ENCODE measurements at regions not wholly inside any gene's neighbourhood (a gene's known extent, or its start where the extent isn't known, plus 50 kb on each side); places are given as distances from the start of the nearest gene placed in this dataset.
"Not testable (repeated sequence)": the region's sequence is repeated elsewhere in the genome, so short reads cannot be mapped to it uniquely, and the experiment has no call there.

DNA sequence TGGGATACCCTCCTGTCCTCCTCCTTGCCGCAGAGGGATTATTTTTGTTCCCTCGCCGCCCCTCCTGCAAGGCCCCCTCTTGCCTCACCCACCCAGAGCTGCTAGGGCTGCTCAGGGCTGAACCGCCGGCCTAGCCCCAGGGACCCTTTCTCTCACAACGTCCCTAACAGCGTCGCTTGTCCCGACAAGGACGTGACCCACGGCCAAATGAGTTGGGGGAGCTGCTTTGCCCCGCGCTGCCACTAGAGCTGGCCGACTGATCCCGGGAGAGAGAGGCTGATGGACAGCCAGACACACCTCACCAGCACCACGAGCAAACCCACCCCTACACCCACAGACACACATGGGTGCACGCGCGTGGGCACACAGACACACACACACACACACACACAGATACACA is 154.6 kb upstream of the ALG10B start:
- Histone ChIP-seq H3K9ac (ENCODE audit: low read depth, low read length) (no peak overlapping the region), H3K27me3 (ENCODE audit: control insufficient read depth, insufficient read depth, low read length) (no peaks in the 10 kb centered on the region), H3K4me1 (ENCODE audit: control insufficient read depth, insufficient read depth, low read length) (no peaks in the 10 kb centered on the region), H3K9me3 (replicated peaks; ENCODE audit: low read length) (peaks cover 11% of the 10 kb centered on the region), H3K36me3 (ENCODE audit: insufficient read depth, low read length) (no peaks in the 10 kb centered on the region), H3K4me3 (ENCODE audit: low read length) (no peak overlapping the region), H3K4me2 (ENCODE audit: low read length) (no peak overlapping the region)

DNA sequence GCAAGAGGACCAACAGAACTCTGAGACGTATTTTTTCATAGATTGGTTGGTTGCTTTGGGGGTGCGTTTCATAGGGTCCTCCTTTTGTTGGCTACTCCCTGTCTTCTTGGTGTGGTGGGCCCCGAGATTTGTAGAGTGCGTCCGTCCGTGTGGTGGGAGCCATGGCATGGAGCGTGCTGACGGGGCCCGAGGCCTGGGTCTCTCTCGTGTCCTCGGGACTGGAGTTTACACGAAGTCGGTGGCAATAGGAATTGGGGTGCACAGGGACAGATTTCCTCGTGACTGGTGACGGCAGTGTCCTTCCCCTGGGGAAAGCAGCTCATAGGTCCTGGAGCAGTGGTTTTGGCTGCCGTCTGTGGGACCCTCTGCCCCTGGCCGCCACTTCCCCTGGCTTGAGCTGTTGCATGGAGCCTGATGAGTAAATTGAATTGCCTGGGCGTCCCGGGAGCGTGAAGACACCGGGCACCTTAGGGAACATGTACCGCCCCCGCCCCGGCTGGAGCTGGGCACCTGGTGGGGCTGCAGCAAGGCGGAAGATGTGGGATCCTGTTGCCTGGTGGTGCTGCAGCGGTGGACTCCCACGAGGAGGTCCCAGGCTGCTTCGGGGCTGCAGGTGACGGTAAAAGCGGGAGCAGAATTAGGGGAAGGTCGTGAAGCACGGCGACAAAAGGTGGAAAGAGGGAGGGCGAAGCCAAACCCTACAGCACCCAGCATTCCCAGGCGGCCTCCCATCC is 153.7 kb upstream of the ALG10B start:
- H3K9ac ChIP-seq (ENCODE audit: low read depth, low read length), result no peak overlapping the region
- H3K4me2 ChIP-seq (ENCODE audit: low read length), result no peak overlapping the region
- H3K36me3 ChIP-seq (ENCODE audit: insufficient read depth, low read length), result no peaks in the 10 kb centered on the region
- H3K9me3 ChIP-seq (replicated peaks; ENCODE audit: low read length), result peaks cover 9% of the 10 kb centered on the region
- no peak overlapping the region for H3K4me3 ChIP-seq (ENCODE audit: low read length)
- H3K27me3 ChIP-seq (ENCODE audit: control insufficient read depth, insufficient read depth, low read length), result no peaks in the 10 kb centered on the region
- no peaks in the 10 kb centered on the region for H3K4me1 ChIP-seq (ENCODE audit: control insufficient read depth, insufficient read depth, low read length)

DNA sequence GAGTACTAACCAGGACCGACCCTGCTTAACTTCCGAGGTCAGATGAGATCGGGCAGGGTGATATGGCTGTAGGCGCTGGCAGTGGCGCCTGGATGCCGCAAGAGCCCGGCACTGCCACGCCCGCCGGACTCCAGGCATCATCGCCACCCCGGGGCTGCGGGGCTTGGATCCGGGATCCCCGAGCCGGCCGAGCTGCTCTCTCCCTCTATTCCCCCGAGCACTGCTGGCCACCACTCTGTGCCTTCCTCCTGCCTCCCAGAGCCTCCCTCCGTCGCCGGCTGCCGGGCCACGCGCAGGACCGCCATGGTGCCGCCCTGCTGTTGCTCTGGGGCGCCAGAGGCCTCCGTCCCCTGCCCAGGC is 153.2 kb upstream of the ALG10B start:
- H3K4me2 ChIP-seq (ENCODE audit: low read length), result no peak overlapping the region
- H3K27me3 ChIP-seq (ENCODE audit: control insufficient read depth, insufficient read depth, low read length), result no peaks in the 10 kb centered on the region
- no peaks in the 10 kb centered on the region for H3K36me3 ChIP-seq (ENCODE audit: insufficient read depth, low read length)
- H3K4me3 ChIP-seq (ENCODE audit: low read length), result no peak overlapping the region
- H3K9ac ChIP-seq (ENCODE audit: low read depth, low read length), result no peak overlapping the region
- peaks cover 6% of the 10 kb centered on the region for H3K9me3 ChIP-seq (replicated peaks; ENCODE audit: low read length)
- no peaks in the 10 kb centered on the region for H3K4me1 ChIP-seq (ENCODE audit: control insufficient read depth, insufficient read depth, low read length)

DNA sequence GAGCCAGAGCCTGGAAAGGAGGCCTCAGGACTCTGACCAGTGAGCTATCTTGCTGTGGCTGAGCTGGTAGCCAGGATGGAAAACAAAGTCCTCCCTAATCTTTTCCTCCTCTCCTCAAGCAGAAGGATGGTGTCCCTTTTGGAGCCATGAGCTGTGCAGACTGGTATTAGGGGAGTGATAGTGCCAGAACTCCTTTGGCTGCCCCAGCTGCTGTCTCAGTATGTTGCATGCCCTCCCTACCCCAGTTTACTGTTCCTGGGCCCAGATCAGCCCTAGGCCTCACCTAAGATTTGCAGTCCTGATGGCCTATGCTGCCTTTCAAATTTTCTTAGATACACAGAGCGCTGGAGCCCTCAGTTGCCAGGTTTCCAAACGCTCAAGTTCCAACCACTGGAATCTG is 150.3 kb upstream of the ALG10B start:
- Histone ChIP-seq H3K4me1 (ENCODE audit: control insufficient read depth, insufficient read depth, low read length) (no peaks in the 10 kb centered on the region), H3K9ac (ENCODE audit: low read depth, low read length) (no peak overlapping the region), H3K9me3 (replicated peaks; ENCODE audit: low read length) (peaks cover 4% of the 10 kb centered on the region), H3K4me3 (ENCODE audit: low read length) (no peak overlapping the region), H3K36me3 (ENCODE audit: insufficient read depth, low read length) (no peaks in the 10 kb centered on the region), H3K27me3 (ENCODE audit: control insufficient read depth, insufficient read depth, low read length) (no peaks in the 10 kb centered on the region), H3K4me2 (ENCODE audit: low read length) (no peak overlapping the region)

DNA sequence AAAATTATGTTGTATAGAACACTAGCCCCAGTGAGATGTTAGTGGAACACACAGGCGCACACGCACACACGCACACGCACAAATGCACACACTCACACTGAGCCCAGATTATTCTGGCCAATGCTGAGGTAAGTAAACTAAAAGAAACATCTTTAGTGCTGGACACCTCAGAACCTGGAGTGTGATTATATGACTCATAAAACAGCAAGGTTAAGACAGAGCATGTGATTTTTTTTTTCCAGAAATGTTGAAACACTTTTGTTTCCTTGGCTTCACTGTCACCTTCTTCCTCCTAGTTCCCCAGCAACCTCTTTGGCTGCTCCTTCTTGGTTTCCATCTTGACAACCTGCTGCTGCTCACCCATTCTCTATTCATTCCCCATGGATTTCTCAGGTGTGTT is 141.0 kb upstream of the ALG10B start:
- Histone ChIP-seq H3K36me3 (ENCODE audit: insufficient read depth, low read length) (no peaks in the 10 kb centered on the region), H3K4me1 (ENCODE audit: control insufficient read depth, insufficient read depth, low read length) (no peaks in the 10 kb centered on the region), H3K9ac (ENCODE audit: low read depth, low read length) (no peak overlapping the region)

DNA sequence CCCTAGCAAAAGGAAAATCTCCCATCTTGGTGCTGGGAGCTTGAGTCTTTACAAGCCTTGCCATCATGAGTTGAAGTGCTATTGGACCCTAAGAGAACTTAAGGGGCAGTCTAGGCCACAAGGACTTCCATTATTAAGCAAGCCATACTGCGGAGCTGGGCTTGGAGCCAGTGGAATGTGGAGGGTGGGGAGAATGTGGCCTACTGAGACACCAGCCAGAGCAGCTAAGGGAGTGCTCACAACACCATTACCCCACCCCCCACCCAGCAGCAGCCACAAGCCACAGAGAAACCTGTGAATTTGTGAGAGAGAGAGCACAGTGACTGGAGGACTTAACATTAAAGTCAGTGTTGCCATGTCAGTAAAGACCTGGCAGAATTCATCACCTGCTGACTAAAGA is 133.0 kb upstream of the ALG10B start:
- H3K4me3 ChIP-seq (ENCODE audit: low read length); H3K9me3 ChIP-seq (replicated peaks; ENCODE audit: low read length); H3K4me2 ChIP-seq (ENCODE audit: low read length); H3K9ac ChIP-seq (ENCODE audit: low read depth, low read length); H3K4me1 ChIP-seq (ENCODE audit: control insufficient read depth, insufficient read depth, low read length); H3K36me3 ChIP-seq (ENCODE audit: insufficient read depth, low read length); H3K27me3 ChIP-seq (ENCODE audit: control insufficient read depth, insufficient read depth, low read length): not testable (repeated sequence)

More for the DNA sequence above, 141.0 kb upstream of the ALG10B start:
- Histone ChIP-seq H3K4me3 (ENCODE audit: low read length) (no peak overlapping the region), H3K27me3 (ENCODE audit: control insufficient read depth, insufficient read depth, low read length) (no peaks in the 10 kb centered on the region), H3K4me2 (ENCODE audit: low read length) (no peak overlapping the region), H3K9me3 (replicated peaks; ENCODE audit: low read length) (no peaks in the 10 kb centered on the region)

DNA sequence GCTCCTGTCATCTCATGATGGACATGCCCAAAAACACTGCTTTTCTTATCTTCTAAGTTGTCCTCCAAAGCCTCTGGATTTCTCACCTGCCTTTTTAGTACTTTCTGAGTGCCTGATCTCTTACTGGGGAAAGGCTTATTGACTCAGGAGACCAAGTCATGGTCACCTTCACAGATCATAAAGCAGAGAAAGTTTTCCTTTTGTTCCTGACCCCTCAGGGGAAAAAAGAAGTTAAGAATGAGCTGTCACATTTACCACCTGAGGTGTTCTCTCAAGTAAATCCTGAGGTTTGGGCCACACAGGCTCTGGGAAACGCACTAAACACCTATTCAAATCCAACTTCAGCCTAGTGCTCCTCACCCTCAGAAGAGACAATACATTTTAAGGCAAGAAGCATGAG is 119.3 kb upstream of the ALG10B start:
- H3K9me3 ChIP-seq (replicated peaks; ENCODE audit: low read length); H3K27me3 ChIP-seq (ENCODE audit: control insufficient read depth, insufficient read depth, low read length); H3K4me2 ChIP-seq (ENCODE audit: low read length); H3K4me3 ChIP-seq (ENCODE audit: low read length); H3K4me1 ChIP-seq (ENCODE audit: control insufficient read depth, insufficient read depth, low read length); H3K36me3 ChIP-seq (ENCODE audit: insufficient read depth, low read length); H3K9ac ChIP-seq (ENCODE audit: low read depth, low read length): not testable (repeated sequence)

DNA sequence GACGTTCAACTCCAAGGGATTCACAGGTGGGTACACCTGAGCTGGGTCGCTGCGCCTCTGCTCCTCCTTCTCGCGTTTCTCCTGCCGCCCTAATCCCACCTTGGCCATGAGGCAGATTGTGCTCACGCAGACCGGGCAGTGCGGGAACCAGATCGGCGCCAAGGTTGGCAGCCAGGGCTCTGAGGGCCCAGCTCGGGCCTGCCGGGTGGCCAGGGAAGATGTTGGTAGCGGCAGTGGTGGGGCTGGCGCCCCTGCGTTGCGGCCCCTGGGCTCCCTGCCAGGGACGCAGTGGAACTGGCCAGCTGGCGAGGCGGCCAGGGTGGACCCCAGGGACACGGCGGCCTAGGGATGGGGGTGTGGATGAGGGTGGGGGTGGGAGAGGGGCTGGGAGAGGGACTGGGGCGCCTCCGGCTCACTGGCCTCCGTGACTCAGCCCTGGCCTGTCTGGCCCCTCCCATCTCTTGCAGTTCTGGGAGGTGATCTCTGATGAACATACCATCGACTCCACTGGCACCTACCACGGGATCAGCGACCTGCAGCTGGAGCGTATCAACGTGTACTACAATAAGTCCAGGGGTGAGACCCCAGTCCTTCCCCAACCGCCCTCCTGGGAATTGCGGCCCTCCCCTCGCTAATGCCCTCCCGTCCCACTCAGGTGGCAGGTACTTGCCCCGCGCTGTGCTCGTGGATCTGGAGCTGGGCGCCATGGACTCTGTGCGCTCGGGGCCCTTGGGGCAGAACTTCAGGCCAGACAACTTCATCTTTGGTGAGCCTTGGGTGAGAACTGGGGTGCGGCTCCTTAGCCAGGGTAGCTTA is 114.9 kb upstream of the ALG10B start:
- Histone ChIP-seq H3K4me2 (ENCODE audit: low read length) (no peak overlapping the region), H3K9me3 (replicated peaks; ENCODE audit: low read length) (no peaks in the 10 kb centered on the region), H3K4me3 (ENCODE audit: low read length) (no peak overlapping the region), H3K4me1 (ENCODE audit: control insufficient read depth, insufficient read depth, low read length) (no peaks in the 10 kb centered on the region), H3K27me3 (ENCODE audit: control insufficient read depth, insufficient read depth, low read length) (no peaks in the 10 kb centered on the region), H3K9ac (ENCODE audit: low read depth, low read length) (no peak overlapping the region), H3K36me3 (ENCODE audit: insufficient read depth, low read length) (no peaks in the 10 kb centered on the region)

DNA sequence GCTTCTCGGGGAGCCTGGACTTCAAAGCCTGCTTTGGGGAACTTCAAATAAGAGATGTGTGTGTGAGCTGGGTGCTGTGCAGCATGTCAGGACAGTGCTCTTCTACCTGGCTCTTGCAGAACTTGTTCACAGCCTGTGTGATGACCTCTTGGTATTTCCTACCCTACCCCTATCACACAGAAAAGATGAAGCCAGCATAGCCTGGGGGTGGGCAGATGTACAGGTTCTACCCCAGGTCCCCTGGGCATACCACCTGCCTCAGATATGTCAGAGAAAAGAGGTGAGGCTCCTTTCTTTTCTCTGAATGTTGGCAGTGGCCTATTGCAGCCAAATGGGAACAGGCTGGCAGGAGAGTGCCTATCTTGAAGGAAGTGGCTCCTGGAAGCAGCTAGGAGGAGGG is 111.7 kb upstream of the ALG10B start:
- Histone ChIP-seq H3K4me2 (ENCODE audit: low read length) (no peak overlapping the region), H3K36me3 (ENCODE audit: insufficient read depth, low read length) (no peaks in the 10 kb centered on the region), H3K4me1 (ENCODE audit: control insufficient read depth, insufficient read depth, low read length) (no peaks in the 10 kb centered on the region), H3K27me3 (ENCODE audit: control insufficient read depth, insufficient read depth, low read length) (no peaks in the 10 kb centered on the region), H3K9ac (ENCODE audit: low read depth, low read length) (no peak overlapping the region), H3K9me3 (replicated peaks; ENCODE audit: low read length) (no peaks in the 10 kb centered on the region), H3K4me3 (ENCODE audit: low read length) (no peak overlapping the region)

DNA sequence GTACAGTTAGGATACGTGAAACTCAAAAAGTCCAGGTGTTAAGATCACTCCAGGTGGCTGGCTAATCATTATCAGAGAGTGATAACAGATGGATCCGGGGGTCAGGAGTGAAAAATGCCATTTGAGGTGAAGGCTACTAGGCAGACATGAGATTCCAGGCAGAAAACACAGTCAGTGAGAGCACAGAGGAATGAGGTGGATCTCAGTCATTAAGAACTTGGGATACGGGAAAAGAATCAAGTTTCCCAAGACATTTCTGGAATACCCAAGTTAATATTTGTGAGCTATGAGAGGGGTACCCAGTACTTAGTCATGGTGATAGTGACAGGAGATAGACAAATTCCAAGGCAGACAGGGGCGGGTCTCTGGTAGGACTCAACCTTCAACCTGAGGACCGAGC is 94.6 kb upstream of the ALG10B start:
- Histone ChIP-seq H3K4me3 (ENCODE audit: low read length) (no peak overlapping the region), H3K9me3 (replicated peaks; ENCODE audit: low read length) (peaks cover 5% of the 10 kb centered on the region), H3K36me3 (ENCODE audit: insufficient read depth, low read length) (no peaks in the 10 kb centered on the region), H3K9ac (ENCODE audit: low read depth, low read length) (no peak overlapping the region), H3K27me3 (ENCODE audit: control insufficient read depth, insufficient read depth, low read length) (no peaks in the 10 kb centered on the region), H3K4me1 (ENCODE audit: control insufficient read depth, insufficient read depth, low read length) (no peaks in the 10 kb centered on the region), H3K4me2 (ENCODE audit: low read length) (no peak overlapping the region)

DNA sequence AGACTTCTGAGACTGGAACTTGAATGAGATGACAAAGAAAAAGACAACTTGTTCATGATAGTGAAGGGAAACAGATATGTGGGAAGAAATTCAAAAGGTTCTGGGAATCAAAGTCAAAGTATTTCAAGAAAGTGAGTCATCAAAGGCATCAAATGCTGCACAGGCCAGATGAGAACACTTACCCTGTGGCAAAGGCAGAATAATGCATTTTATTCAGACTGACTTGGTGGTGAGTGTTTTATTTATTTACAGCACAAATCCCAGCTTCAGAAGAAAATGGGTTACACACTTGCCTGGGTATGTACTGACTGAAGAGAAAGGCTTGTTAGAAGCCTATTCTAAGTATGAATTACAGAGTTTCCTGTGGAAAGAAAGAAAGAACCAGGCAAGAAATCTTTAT is 78.2 kb upstream of the ALG10B start:
- H3K9me3 ChIP-seq (replicated peaks; ENCODE audit: low read length); H3K9ac ChIP-seq (ENCODE audit: low read depth, low read length); H3K36me3 ChIP-seq (ENCODE audit: insufficient read depth, low read length); H3K4me3 ChIP-seq (ENCODE audit: low read length); H3K27me3 ChIP-seq (ENCODE audit: control insufficient read depth, insufficient read depth, low read length); H3K4me2 ChIP-seq (ENCODE audit: low read length); H3K4me1 ChIP-seq (ENCODE audit: control insufficient read depth, insufficient read depth, low read length): not testable (repeated sequence)

DNA sequence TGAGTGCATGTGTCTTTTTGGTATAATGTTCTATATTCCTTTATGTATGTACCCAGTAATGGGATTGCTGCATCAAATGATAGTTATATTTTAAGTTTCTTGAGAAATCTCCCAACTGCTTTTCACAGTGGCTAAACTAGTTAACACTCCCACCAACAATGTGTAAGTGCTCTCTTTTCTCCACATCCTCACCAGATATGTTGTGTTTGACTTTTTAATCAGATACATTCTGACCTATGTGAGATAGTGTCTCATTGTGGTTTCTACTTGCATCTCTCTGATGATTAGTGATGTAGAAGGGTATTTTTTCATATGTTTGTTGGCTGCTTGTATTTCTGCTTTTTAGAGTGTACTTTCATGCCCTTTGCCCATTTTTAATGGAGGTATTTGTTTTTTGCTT is 62.8 kb upstream of the ALG10B start:
- H3K4me2 ChIP-seq (ENCODE audit: low read length), result no peak overlapping the region
- H3K4me3 ChIP-seq (ENCODE audit: low read length), result no peak overlapping the region
- no peaks in the 10 kb centered on the region for H3K27me3 ChIP-seq (ENCODE audit: control insufficient read depth, insufficient read depth, low read length)
- H3K9me3 ChIP-seq (replicated peaks; ENCODE audit: low read length), result no peaks in the 10 kb centered on the region
- no peaks in the 10 kb centered on the region for H3K36me3 ChIP-seq (ENCODE audit: insufficient read depth, low read length)
- H3K4me1 ChIP-seq (ENCODE audit: control insufficient read depth, insufficient read depth, low read length), result no peaks in the 10 kb centered on the region
- H3K9ac ChIP-seq (ENCODE audit: low read depth, low read length), result no peak overlapping the region
